Esophagus muscularis mucosa (tissue), 4 donors: ENCODE measurements at regions not wholly inside any gene's neighbourhood (a gene's known extent, or its start where the extent isn't known, plus 50 kb on each side); places are given as distances from the start of the nearest gene placed in this dataset.

Experiments used
- CTCF ChIP-seq, 3 experiments: fragments of 200-600 bp in 2 of 3; fragments of 450-650 bp in 1 of 3; sonication (generic) in 2 of 3; IDR thresholded peaks; one replicate each; pipeline ENCODE4 v1.5.1; 2017 to 2019; ENCODE audit warnings: antibody characterized with exemption in 3 of 3, mild to moderate bottlenecking in 2 of 3, moderate library complexity in 1 of 3
- EP300 ChIP-seq: sonication (generic); formaldehyde crosslinking; IDR thresholded peaks from one replicate; pipeline ENCODE4 v1.6.1; 2017; ENCODE audit warnings: antibody characterized with exemption
- POLR2A ChIP-seq: fragments of 450-650 bp; IDR thresholded peaks from one replicate; pipeline ENCODE4 v1.6.1; 2017; ENCODE audit warnings: antibody characterized with exemption, moderate library complexity, mild to moderate bottlenecking, low read depth
- POLR2AphosphoS5 ChIP-seq, 2 donors: sonication (generic); formaldehyde crosslinking; IDR thresholded peaks; one replicate each; pipeline ENCODE4 v1.6.1; 2017; ENCODE audit warnings: antibody characterized with exemption in 2 of 2

GRCh38 chr11:19436932-19437331 lies 196.2 kb upstream of the E2F8 start:
- no peak for TF ChIP-seq POLR2A
- TF ChIP-seq CTCF (IDR thresholded peaks at IDR 0.05): no peak
- TF ChIP-seq EP300: no peak
- no peak for TF ChIP-seq POLR2AphosphoS5 (IDR thresholded peaks at IDR 0.05)
